Upper lobe of left lung (tissue), 4 donors: ENCODE measurements at regions not wholly inside any gene's neighbourhood (a gene's known extent, or its start where the extent isn't known, plus 50 kb on each side); places are given as distances from the start of the nearest gene placed in this dataset.

Experiments used
- CTCF ChIP-seq, 6 experiments: fragments of 450-650 bp in 4 of 6; fragments of 200-600 bp in 2 of 6; sonication (generic) in 2 of 6; IDR thresholded peaks; one replicate each; pipeline ENCODE4 v1.5.1; 2016 to 2019; ENCODE audit warnings: antibody characterized with exemption in 6 of 6
- EP300 ChIP-seq, 4 donors: sonication (generic); formaldehyde crosslinking; IDR thresholded peaks; one replicate each; pipeline ENCODE4 v1.5.1; 2017; ENCODE audit warnings: antibody characterized with exemption in 4 of 4, control low read depth in 2 of 4
- POLR2AphosphoS5 ChIP-seq, 2 donors: sonication (generic); formaldehyde crosslinking; IDR thresholded peaks; one replicate each; pipeline ENCODE4 v1.5.1; 2017; ENCODE audit warnings: antibody characterized with exemption in 2 of 2

GRCh38 chr4:189129044-189129694, 811.5 kb upstream of the FRG1 start:
- TF ChIP-seq EP300 (IDR thresholded peaks at IDR 0.05) (no peak), CTCF (IDR thresholded peaks at IDR 0.05) (no peak), POLR2AphosphoS5 (IDR thresholded peaks at IDR 0.05) (no peak)
